Stimulated activated CD8-positive, alpha-beta memory T cell treated with anti-CD3 and anti-CD28 coated beads, Interleukin-4, amount 100 ng/mL, for 24 hours (primary cell): ENCODE measurements at regions not wholly inside any gene's neighbourhood (a gene's known extent, or its start where the extent isn't known, plus 50 kb on each side); places are given as distances from the start of the nearest gene placed in this dataset.
"Not testable (repeated sequence)": the region's sequence is repeated elsewhere in the genome, so short reads cannot be mapped to it uniquely, and the experiment has no call there.

Source experiments
- DNase-seq: peaks from one replicate; pipeline ENCODE4 v3.0.0-alpha.2; 2020; ENCODE audit warnings: low read depth

- DNase-seq: no peak
Measured at GRCh38 chr19:31529121-31529520, 179.9 kb upstream of the TSHZ3 start.

- no peak for DNase-seq
Measured at GRCh38 chr19:31530781-31531180, 181.5 kb upstream of the TSHZ3 start.

- no peak for DNase-seq
Measured at GRCh38 chr19:31531326-31531725, 182.1 kb upstream of the TSHZ3 start.

- DNase-seq: no peak
Measured at GRCh38 chr19:31532034-31532433, 182.8 kb upstream of the TSHZ3 start.

GRCh38 chr19:31533114-31533513 lies 183.9 kb upstream of the TSHZ3 start:
- DNase-seq: no peak

GRCh38 chr19:31534231-31534630 lies 185.0 kb upstream of the TSHZ3 start:
- no peak for DNase-seq

- no peak for DNase-seq
Measured at GRCh38 chr19:31534786-31535657, 185.8 kb upstream of the TSHZ3 start.

- no peak for DNase-seq
Measured at GRCh38 chr19:31535691-31536460, 186.6 kb upstream of the TSHZ3 start.

GRCh38 chr19:31537136-31537535 lies 187.9 kb upstream of the TSHZ3 start:
- no peak for DNase-seq

GRCh38 chr19:31537902-31538301 lies 188.7 kb upstream of the TSHZ3 start:
- DNase-seq: not testable (repeated sequence)

GRCh38 chr19:31538879-31539278 lies 189.6 kb upstream of the TSHZ3 start:
- DNase-seq: no peak

GRCh38 chr19:31539386-31539785 lies 190.2 kb upstream of the TSHZ3 start:
- no peak for DNase-seq

GRCh38 chr19:31541396-31541795 lies 192.2 kb upstream of the TSHZ3 start:
- DNase-seq: no peak

GRCh38 chr19:31543456-31543855 lies 194.2 kb upstream of the TSHZ3 start:
- no peak for DNase-seq

- no peak for DNase-seq
Measured at GRCh38 chr19:31545777-31546176, 196.5 kb upstream of the TSHZ3 start.

GRCh38 chr19:31546205-31546960 lies 197.1 kb upstream of the TSHZ3 start:
- no peak for DNase-seq

GRCh38 chr19:31548941-31549340 lies 199.7 kb upstream of the TSHZ3 start:
- no peak for DNase-seq

- DNase-seq: no peak
Measured at GRCh38 chr19:31553112-31553845, 204.0 kb upstream of the TSHZ3 start.

GRCh38 chr19:31553846-31554215 lies 204.6 kb upstream of the TSHZ3 start:
- no peak for DNase-seq

GRCh38 chr19:31554360-31554759 lies 205.1 kb upstream of the TSHZ3 start:
- no peak for DNase-seq

GRCh38 chr19:31555634-31556215 lies 206.5 kb upstream of the TSHZ3 start:
- DNase-seq: no peak

GRCh38 chr19:31559494-31559893 lies 210.3 kb upstream of the TSHZ3 start:
- no peak for DNase-seq
